Glutamatergic neuron (in vitro differentiated cells): ENCODE measurements at regions not wholly inside any gene's neighbourhood (a gene's known extent, or its start where the extent isn't known, plus 50 kb on each side); places are given as distances from the start of the nearest gene placed in this dataset.

Experiments used
- DNase-seq: peaks from one replicate; pipeline ENCODE4 v3.0.0; 2022
- H3K27ac Mint-ChIP-seq: one replicate; pipeline ENCODE4 v1.8.0; 2020; ENCODE audit warnings: mild to moderate bottlenecking, mixed read lengths, inconsistent platforms; ENCODE audit not compliant: unreplicated experiment
- H3K27me3 Mint-ChIP-seq: one replicate; pipeline ENCODE4 v1.8.0; 2020; ENCODE audit warnings: mild to moderate bottlenecking, moderate library complexity, mixed read lengths, inconsistent platforms; ENCODE audit not compliant: unreplicated experiment
- H3K36me3 Mint-ChIP-seq: one replicate; pipeline ENCODE4 v1.8.0; 2020; ENCODE audit warnings: mild to moderate bottlenecking, mixed read lengths, inconsistent platforms; ENCODE audit not compliant: unreplicated experiment
- H3K4me1 Mint-ChIP-seq: one replicate; pipeline ENCODE4 v1.8.0; 2020; ENCODE audit warnings: mild to moderate bottlenecking, low read depth, mixed read lengths, inconsistent platforms; ENCODE audit not compliant: unreplicated experiment
- H3K4me3 Mint-ChIP-seq: one replicate; pipeline ENCODE4 v1.8.0; 2020; ENCODE audit warnings: mild to moderate bottlenecking, mixed read lengths, inconsistent platforms; ENCODE audit not compliant: unreplicated experiment
- H3K9me3 Mint-ChIP-seq: one replicate; pipeline ENCODE4 v1.8.0; 2020; ENCODE audit warnings: mild to moderate bottlenecking, moderate library complexity, mixed read lengths, inconsistent platforms; ENCODE audit not compliant: unreplicated experiment
- TF ChIP-seq, protein P1 (sequence below): fragments of 200-600 bp; sonication (generic); IDR thresholded peaks from one replicate; pipeline ENCODE4 v1.5.0; 2021; ENCODE audit not compliant: partially characterized antibody, unreplicated experiment

DNA sequence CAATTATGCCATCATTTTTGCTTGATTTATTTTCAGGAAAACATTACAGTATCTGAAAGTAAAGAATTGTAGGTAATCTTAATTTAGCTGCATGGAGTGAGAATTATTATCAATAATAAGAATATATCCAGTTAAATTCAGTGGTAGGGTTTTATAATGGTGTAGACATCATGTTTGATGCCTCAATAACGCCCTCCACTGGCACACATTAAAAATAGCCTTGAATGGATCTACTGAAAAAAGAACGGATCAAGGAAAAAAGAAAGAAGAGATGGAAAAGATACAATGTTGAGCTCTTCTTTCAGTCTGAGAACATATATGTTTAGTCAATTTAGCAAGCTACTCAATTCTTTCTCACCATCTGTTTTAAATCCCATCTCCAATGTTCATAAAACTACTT, 319.2 kb downstream of the CDC14C start:
- no peaks in the 10 kb centered on the region for H3K27me3 Mint-ChIP-seq
- no peaks in the 10 kb centered on the region for H3K36me3 Mint-ChIP-seq
- no peak for DNase-seq
- TF ChIP-seq, protein P1, sequence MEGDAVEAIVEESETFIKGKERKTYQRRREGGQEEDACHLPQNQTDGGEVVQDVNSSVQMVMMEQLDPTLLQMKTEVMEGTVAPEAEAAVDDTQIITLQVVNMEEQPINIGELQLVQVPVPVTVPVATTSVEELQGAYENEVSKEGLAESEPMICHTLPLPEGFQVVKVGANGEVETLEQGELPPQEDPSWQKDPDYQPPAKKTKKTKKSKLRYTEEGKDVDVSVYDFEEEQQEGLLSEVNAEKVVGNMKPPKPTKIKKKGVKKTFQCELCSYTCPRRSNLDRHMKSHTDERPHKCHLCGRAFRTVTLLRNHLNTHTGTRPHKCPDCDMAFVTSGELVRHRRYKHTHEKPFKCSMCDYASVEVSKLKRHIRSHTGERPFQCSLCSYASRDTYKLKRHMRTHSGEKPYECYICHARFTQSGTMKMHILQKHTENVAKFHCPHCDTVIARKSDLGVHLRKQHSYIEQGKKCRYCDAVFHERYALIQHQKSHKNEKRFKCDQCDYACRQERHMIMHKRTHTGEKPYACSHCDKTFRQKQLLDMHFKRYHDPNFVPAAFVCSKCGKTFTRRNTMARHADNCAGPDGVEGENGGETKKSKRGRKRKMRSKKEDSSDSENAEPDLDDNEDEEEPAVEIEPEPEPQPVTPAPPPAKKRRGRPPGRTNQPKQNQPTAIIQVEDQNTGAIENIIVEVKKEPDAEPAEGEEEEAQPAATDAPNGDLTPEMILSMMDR = no peak
- H3K9me3 Mint-ChIP-seq = no peaks in the 10 kb centered on the region
- H3K4me1 Mint-ChIP-seq = no peaks in the 10 kb centered on the region
- no peak overlapping the region for H3K4me3 Mint-ChIP-seq
- H3K27ac Mint-ChIP-seq = no peak overlapping the region

DNA sequence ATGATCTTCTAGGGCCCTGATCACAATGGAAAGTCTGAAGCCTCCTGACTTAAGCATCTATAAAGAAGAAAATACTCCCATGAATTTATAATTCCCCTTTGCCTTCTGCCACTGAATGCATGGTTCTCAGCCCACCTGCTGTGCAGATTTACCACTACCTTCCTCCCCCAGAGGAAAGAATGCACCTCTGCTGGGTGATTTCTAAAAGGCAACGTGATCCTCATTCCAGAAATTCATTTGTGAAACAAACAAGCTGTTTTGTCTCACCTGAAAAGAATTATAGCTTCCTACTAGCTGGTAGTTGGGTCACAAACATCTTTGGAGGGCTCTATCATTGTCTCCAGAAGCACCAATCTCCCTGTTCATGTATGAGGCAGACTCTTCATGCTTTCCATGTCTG, 320.2 kb downstream of the CDC14C start:
- H3K36me3 Mint-ChIP-seq = no peaks in the 10 kb centered on the region
- TF ChIP-seq, protein P1 = no peak
- no peak overlapping the region for H3K4me3 Mint-ChIP-seq
- H3K4me1 Mint-ChIP-seq = no peaks in the 10 kb centered on the region
- H3K27me3 Mint-ChIP-seq = no peaks in the 10 kb centered on the region
- no peak overlapping the region for H3K27ac Mint-ChIP-seq
- DNase-seq = no peak
- H3K9me3 Mint-ChIP-seq = no peaks in the 10 kb centered on the region

DNA sequence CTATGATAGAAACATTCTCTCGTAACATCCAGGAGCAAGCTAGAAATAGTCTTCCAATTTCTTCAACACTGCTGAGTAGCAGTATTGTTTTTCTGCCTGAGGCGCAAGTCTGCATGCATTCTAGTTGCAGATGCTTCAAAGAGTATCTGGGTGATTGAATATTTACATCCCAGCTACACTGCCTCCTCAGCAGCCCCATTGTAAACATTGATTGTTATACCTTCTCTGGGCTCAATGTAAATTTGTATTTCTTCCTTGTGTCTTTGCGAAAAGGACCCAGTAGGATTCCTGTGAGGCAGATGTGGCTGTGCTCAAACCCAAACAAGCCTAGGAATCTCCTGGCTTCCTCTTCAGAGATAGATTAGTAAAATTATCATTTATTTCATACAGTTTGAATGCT, 320.7 kb downstream of the CDC14C start:
- Mint-ChIP-seq H3K4me1 (no peaks in the 10 kb centered on the region), H3K36me3 (no peaks in the 10 kb centered on the region), H3K9me3 (no peaks in the 10 kb centered on the region), H3K27ac (no peak overlapping the region), H3K27me3 (no peaks in the 10 kb centered on the region), H3K4me3 (no peak overlapping the region)
- TF ChIP-seq, protein P1 = no peak
- no peak for DNase-seq

DNA sequence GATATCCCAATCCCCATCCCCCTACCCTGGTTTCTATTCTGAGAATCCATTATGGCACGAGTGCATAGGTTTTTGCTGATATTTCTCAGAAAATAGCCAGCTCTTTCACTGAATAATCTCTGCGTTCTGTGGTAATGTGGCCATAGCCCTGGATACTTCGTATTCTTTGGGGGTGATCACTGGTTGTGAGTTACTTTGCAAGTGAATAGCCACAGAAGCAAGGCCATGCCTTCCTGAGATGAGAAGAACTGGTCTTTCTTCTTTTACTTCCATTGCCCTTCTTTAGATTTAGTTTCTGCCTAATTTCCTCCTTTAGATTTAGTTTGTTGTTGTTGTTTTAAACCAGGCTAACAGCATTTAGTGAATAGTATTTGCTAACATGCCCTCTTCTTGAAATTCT, 323.4 kb downstream of the CDC14C start:
- H3K4me3 Mint-ChIP-seq = no peak overlapping the region
- no peaks in the 10 kb centered on the region for H3K36me3 Mint-ChIP-seq
- peaks cover 2% of the 10 kb centered on the region for H3K27me3 Mint-ChIP-seq
- TF ChIP-seq, protein P1 = no peak
- no peaks in the 10 kb centered on the region for H3K9me3 Mint-ChIP-seq
- no peaks in the 10 kb centered on the region for H3K4me1 Mint-ChIP-seq
- no peak overlapping the region for H3K27ac Mint-ChIP-seq
- no peak for DNase-seq

DNA sequence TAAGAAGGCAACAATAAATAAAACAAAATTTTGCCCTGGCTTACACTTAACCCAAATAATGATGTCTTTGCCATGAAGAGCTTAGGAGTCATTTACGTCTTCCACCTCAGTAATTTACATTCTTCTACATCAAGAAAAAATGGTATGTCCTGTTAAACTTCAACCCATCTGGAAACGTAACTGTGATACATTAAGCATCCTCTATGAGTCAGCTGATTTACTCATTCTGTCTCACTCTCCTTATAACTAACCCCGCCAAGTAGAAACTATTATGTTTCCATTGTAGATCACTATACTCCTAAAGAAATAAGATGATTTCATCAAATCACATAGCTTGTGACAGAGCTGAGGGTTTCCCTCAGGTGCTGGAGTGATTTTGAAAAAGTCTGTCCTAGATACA, 330.7 kb downstream of the CDC14C start:
- H3K4me1 Mint-ChIP-seq = no peaks in the 10 kb centered on the region
- no peaks in the 10 kb centered on the region for H3K36me3 Mint-ChIP-seq
- peaks cover 2% of the 10 kb centered on the region for H3K27me3 Mint-ChIP-seq
- no peak overlapping the region for H3K27ac Mint-ChIP-seq
- DNase-seq = no peak
- TF ChIP-seq, protein P1 = no peak
- H3K9me3 Mint-ChIP-seq = no peaks in the 10 kb centered on the region
- no peak overlapping the region for H3K4me3 Mint-ChIP-seq
